GM19463 (cell line): ENCODE measurements at regions not wholly inside any gene's neighbourhood (a gene's known extent, or its start where the extent isn't known, plus 50 kb on each side); places are given as distances from the start of the nearest gene placed in this dataset.
"Not testable (repeated sequence)": the region's sequence is repeated elsewhere in the genome, so short reads cannot be mapped to it uniquely, and the experiment has no call there.

Experiments used
- ATAC-seq: cut with Tn5 transposase; IDR thresholded peaks from one replicate; pipeline ENCODE4 v1.9.1; 2021; ENCODE audit warnings: mild to moderate bottlenecking, moderate library complexity; ENCODE audit not compliant: unreplicated experiment

GRCh38 chr3:83251490-83251889 is 1490.0 kb upstream of the GBE1 start:
- no peak for ATAC-seq

DNA sequence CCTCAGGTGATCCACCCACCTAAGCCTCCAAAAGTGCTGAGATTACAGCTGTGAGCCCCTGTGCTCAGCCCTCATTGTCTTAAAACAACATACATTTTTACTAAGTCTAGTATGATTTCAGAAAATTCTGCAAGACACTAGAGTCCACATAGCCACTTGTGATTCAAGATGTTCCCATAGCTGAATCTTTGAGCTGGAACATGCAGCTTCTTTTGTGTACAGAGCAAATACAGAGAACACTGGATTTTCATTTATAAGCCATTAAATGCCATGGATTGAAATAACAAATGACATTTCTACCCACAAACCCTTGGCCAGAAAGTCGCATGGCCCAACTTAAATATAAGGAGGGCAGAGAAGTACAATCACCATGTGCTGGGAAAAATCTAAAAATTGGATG is 1489.2 kb upstream of the GBE1 start:
- no peak for ATAC-seq

GRCh38 chr3:83248454-83248853 is 1487.0 kb upstream of the GBE1 start:
- ATAC-seq: no peak

DNA sequence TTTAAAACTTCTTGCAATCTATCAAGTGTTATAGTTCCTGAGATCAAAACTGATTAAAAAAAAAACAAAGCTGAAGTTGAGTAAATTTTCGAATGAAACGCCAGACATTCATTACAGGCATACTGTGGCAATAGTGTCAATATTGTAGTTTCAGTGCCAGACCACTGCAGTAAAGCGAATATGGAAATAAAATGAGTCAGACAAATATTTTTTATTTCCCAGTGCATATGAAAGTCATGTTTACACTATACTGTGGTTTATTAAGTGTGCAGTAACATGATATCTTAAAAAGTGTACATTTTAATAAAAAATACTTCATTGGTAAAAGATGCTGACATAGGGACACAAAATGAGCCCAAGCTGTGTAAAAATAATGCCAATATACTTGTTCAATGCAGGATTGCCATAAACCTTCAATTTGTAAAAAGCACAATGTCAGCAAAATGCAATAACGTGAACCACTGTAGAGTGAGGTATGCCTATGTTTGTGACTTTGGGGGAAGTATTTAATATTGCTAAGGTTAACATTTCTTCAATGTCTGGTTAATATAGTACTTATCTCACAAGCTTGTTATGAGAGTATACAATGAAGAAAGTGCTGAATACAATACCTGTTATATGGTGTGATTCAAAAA is 1473.9 kb upstream of the GBE1 start:
- no peak for ATAC-seq

DNA sequence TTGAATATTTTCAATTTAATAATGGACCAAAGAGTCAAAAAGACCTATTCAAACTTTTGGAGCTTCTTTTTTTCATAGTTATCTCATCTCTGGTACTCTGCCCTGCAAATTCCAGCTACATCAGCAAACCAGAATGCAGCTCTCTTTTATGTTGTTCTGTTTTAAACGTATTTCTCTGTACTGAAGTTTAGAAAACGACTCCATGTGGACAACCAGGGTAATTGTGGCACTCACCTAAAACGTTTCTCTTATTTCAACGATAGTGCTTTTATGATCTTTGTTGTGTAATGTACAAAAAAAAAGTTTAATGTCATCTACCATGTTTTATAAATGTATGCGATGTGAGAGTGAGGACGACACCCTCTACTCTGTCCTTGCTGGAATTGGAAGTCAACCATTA is 1472.3 kb upstream of the GBE1 start:
- no peak for ATAC-seq

DNA sequence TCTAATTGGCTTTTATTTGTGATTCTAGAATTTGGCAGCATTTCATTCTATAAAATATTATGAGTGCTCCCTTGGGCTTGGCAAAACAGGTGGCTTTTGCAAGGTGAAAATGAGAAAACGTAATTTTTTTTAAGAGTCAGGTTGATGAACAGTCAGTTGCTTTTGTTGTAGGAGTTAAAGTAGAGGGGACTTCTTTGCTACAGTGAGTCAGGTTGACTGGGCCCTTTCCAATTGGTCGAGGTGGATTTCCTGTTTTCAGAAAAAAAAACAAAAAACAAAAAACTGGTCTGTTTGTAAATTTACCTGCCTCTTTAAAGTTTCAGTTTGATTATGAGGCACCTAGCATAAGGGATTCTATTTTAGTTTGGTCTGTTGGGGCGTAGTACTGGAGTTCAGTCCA is 1469.4 kb upstream of the GBE1 start:
- no peak for ATAC-seq

- no peak for ATAC-seq
Observed at GRCh38 chr3:83230376-83230775, 1468.9 kb upstream of the GBE1 start.

DNA sequence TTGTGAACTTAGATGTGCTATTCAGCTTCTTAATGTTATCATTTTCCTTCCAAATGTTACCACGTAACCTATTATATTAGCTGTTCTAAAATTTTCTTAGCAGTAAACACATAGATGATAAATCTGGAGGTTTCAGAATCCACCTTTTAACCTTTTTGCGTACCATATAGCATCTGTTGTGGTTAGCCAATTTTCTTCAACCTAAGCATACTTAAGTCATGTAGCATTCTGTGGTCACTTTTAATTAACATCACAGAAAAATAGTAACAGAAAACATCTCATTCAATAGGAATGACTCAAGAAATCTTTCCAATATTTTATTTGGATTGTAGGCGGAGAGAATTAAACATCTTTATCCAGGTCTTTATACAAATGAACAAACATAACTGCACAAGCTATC is 1465.3 kb upstream of the GBE1 start:
- no peak for ATAC-seq

DNA sequence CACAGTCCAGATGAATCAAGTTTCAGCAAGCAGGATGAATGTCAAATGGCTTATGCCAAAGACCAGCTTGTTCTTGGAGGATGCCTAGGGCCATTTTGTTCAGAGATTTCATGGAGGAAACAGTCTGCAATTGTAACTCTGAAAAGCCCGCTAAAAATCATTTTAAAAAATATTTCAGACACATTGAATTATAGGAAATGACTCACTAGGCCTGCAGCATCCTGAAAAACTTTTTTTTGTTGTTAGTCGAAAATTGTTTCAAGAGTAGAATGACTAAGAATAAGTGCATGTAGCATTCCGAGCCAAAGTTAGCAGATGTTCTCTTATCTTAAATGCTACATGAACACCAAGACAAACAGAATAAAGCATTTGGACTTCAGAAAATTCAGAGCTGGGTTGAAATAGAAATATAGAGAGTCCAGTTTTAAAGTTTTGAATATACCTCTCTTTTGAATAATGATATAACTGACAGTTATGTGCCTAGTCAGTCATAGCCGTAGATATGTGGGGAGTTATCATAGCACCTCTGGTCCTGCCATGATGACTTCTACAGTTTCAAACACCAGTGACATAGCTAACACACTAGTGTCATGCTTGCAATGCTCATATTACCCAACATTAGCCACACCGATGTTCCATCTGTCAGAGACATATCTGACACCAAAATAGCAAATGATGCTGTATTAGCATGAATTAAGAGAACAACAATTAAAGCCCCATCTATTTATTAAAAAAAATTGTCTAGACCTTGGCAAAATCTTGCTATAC is 1462.8 kb upstream of the GBE1 start:
- ATAC-seq: no peak

GRCh38 chr3:83218383-83219200 is 1457.1 kb upstream of the GBE1 start:
- no peak for ATAC-seq

GRCh38 chr3:83217595-83218118 is 1456.2 kb upstream of the GBE1 start:
- ATAC-seq: not testable (repeated sequence)

DNA sequence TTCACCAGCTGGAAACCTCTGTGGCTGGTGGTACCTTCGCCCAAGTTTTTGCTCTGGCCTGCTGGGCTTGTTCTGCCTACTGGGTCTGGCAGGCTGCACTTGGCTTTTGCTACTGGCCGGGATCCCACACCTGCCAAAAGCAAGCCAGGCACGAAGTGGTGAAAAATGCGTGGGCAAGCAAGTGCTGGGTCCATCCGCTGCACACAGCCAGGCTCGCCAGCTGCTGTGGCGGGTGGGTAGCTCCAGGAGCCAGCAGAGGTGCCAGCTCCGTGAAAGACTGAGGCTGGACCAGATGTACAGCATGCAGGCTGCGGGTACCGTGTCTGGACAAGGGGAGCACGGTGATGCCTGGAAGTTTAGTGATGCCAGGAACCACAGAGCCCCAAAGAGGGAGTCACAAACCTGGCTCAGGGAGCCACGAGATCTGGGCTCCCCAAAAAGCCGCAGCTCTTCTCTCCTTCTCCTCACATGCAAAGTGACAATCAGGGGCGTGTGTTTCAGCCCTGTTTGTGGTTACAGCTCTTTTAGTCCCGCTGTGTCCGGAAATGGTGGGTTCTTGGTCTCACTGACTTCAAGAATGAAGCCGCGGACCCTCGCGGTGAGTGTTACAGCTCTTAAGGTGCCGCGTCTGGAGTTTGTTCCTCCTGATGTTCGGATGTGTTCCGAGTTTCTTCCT is 1455.6 kb upstream of the GBE1 start:
- ATAC-seq: no peak

DNA sequence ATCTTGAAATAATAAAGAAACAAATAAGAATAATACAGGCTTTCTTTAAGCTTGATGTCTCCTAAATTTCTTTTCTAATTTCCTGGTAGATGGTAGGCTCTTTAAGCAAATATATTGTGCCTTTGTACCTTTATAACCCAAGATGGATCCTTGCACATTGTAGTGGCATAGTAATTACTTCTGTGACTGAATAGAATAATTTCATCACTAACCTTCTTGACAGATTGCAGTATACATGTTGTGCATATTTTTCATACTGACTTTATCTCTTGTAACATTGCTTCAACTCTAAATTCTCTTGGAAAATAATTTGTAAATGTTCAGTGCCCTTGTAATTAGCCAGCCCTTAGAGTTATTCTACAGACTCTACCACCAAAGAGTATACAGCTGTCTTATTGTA is 1433.8 kb upstream of the GBE1 start:
- no peak for ATAC-seq

GRCh38 chr3:83193526-83193925 is 1432.1 kb upstream of the GBE1 start:
- ATAC-seq: no peak

DNA sequence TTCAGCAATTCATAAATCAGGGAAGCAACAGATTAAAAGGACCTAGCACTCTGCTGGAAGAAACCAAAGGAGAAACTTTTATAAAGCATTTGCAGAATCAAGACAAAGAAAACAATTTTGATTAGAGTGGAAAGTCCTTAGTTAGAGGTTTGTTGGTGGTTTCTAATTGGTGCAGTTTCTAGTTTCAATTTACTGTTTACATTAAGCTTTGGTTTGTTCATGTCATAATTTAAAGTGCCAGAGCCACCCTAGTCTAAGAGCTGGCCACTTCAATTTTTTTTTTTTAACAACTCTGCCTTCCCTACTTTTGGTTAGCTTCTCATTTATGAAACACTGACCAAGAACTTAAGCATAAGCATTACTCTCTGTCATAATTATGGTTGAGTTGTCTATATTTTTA is 1428.2 kb upstream of the GBE1 start:
- ATAC-seq: no peak

- ATAC-seq: no peak
Observed at GRCh38 chr3:83169473-83169872, 1408.0 kb upstream of the GBE1 start.

DNA sequence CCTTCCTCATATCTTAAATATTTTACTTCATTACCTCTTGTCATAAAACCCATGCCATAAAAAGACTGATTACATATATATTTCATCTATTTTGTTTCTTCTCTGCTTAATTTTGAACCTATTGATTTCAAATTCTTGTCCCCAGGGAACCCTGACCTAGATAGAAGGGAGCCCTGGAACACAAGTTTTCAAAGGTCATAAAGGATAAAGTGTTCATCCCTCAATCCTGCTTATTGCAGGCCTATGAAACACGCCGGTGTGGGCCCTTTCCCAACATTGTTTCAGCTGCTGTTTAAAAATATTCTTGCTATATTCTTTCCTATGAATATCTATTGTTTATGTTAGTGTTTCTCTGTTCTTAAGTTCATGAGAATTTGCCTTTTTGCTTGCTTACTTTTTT is 1389.5 kb upstream of the GBE1 start:
- no peak for ATAC-seq

GRCh38 chr3:83140983-83141382 is 1379.5 kb upstream of the GBE1 start:
- no peak for ATAC-seq

DNA sequence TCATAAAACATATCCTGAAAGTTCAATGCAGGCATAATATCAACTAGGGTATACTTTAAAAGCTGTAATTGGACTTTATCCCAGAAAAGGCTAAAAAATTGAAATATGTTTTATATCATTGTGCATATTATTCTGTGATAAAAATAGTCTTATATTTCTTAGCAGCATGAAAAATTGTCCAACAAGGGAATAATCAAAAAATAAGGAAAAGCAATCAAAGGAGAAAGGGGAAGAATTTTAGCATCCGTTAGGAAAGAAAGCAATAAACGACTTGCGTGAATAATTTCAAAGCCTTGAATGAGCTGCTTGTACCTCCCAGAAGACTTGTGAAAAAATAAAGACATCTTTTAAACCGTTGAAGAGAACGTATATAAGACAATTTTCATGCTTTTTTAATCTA is 1369.8 kb upstream of the GBE1 start:
- no peak for ATAC-seq

- ATAC-seq: no peak
Observed at GRCh38 chr3:83122774-83123350, 1361.4 kb upstream of the GBE1 start.

- no peak for ATAC-seq
Observed at GRCh38 chr3:83093222-83093572, 1331.8 kb upstream of the GBE1 start.
